ENCODE measurements at regions not wholly inside any gene's neighbourhood (a gene's known extent, or its start where the extent isn't known, plus 50 kb on each side); places are given as distances from the start of the nearest gene placed in this dataset.

DNA sequence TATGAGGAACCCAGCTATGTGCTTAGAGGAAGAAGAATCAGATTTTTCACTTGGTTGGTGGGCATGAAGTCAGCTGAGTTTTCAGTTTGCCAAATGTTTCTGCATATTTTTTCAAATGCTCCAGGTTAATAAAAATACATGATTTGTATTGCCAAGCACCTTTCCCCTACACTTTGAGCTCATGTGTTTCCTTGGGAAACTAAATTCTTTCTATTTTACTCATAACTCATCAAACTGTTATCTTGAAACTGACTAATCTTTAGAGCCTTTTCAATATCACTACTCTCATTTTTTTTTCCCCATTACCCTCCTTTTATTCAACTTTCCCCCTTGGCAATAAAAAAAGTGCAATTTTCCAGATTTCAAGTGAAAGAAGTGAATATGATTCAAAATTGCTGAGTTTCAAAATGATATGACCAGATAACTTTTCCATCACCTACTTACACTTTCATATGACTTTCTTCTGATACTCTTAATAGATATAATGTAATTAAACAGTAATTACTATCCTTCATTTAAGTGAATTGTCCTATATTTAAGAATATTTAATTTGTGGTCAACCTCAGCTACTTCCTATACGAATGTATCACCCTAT is 91.9 kb upstream of the SOX6 start:
- 88 to 95% (median 94%) methylated on average over 1 of the region's 1 CpG for WGBS, 3 donors
- Histone ChIP-seq H3K4me1 (peaks cover 22% of the 10 kb centered on the region), H3K9me3 (no peaks in the 10 kb centered on the region), H3K36me3 (ENCODE audit: insufficient read depth in 1 of 2, low read depth in 1 of 2) (no peaks in the 10 kb centered on the region), H3K27ac (no peak overlapping the region), H3K4me3 (no peak overlapping the region), H3K27me3 (ENCODE audit: insufficient read depth in 3 of 3, low read length in 2 of 3) (no peaks in the 10 kb centered on the region)
- ATAC-seq (no peak), DNase-seq (no peak)
- intact Hi-C loops (cut with DNase I), result no loop called here
- TF ChIP-seq, protein P1, sequence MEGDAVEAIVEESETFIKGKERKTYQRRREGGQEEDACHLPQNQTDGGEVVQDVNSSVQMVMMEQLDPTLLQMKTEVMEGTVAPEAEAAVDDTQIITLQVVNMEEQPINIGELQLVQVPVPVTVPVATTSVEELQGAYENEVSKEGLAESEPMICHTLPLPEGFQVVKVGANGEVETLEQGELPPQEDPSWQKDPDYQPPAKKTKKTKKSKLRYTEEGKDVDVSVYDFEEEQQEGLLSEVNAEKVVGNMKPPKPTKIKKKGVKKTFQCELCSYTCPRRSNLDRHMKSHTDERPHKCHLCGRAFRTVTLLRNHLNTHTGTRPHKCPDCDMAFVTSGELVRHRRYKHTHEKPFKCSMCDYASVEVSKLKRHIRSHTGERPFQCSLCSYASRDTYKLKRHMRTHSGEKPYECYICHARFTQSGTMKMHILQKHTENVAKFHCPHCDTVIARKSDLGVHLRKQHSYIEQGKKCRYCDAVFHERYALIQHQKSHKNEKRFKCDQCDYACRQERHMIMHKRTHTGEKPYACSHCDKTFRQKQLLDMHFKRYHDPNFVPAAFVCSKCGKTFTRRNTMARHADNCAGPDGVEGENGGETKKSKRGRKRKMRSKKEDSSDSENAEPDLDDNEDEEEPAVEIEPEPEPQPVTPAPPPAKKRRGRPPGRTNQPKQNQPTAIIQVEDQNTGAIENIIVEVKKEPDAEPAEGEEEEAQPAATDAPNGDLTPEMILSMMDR (IDR thresholded peaks at IDR 0.05), result no peak

DNA sequence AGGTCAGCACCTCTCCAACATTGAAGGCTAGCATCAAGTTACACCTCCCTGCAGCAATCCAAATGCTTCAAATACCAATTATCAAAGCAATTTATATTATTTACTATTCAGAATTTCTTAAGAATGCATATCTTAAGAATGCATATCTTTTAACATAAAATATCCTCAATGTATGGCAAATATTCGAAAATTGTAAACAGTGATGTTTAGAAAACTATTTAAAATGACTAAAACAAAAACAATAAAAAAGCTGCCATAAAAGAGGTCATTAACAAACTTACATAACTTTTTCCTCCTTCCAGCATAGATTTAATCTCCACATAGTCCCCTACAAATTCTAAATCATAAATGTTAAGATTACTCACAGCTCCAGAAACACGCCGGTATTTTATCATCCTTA is 85.1 kb upstream of the SOX6 start:
- no peaks in the 10 kb centered on the region for H3K9me3 ChIP-seq
- H3K27me3 ChIP-seq (ENCODE audit: insufficient read depth in 3 of 3, low read length in 2 of 3), result no peaks in the 10 kb centered on the region
- TF ChIP-seq, protein P1 (IDR thresholded peaks at IDR 0.05), result no peak
- intact Hi-C loops (cut with DNase I), result no loop called here
- no peak for ATAC-seq
- peaks cover 30% of the 10 kb centered on the region for H3K4me1 ChIP-seq
- H3K36me3 ChIP-seq (ENCODE audit: insufficient read depth in 1 of 2, low read depth in 1 of 2), result no peaks in the 10 kb centered on the region
- WGBS, 3 donors, result 84 to 92% (median 85%) methylated on average over 3 of the region's 3 CpGs
- H3K4me3 ChIP-seq, result no peak overlapping the region
- DNase-seq, result no peak
- no peak overlapping the region for H3K27ac ChIP-seq

DNA sequence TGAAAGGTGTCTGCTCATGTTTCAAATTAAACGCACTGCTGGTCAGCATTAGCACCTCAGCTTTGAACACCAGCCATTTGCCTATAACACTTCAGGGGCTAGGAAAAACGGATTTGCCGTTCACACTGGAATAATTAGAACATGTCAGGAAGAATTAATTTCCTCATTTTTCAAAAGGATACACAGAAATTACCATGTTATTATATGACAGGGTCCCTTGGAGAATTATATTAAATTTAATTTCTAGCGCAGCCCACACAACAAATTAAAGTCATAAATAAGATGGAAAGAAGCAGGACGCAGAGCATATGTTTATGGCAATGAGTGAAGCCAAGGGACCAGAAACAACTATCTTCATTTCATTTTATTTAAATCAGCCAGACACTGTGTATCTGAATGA is 83.8 kb upstream of the SOX6 start:
- Histone ChIP-seq H3K4me1 (peaks cover 20% of the 10 kb centered on the region), H3K9me3 (no peaks in the 10 kb centered on the region), H3K36me3 (ENCODE audit: insufficient read depth in 1 of 2, low read depth in 1 of 2) (no peaks in the 10 kb centered on the region), H3K27ac (no peak overlapping the region), H3K4me3 (no peak overlapping the region), H3K27me3 (ENCODE audit: insufficient read depth in 3 of 3, low read length in 2 of 3) (no peaks in the 10 kb centered on the region)
- TF ChIP-seq, protein P1 (IDR thresholded peaks at IDR 0.05), result no peak
- intact Hi-C loops (cut with DNase I), result no loop called here
- DNase-seq, result no peak
- WGBS, 3 donors, result 59 to 60% (median 59%) methylated on average over 5 of the region's 5 CpGs
- ATAC-seq, result no peak

DNA sequence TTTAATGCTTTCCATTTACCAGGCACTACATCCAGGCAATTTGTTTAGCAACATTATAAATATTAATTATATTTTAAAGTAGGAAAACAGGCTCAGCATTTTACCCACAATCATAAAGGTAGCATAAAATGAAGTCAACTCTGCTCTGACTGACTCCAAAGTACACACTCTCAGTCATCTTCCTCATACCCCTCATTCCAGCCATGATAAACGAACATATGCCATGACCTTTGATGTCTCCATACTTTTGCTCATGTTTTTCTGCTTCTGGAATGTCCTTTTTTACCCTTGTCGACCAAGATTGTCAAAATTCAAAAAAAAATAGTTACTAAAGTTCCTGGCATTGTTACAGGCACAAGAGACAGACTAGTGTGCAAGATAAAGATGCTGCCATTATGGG is 77.7 kb upstream of the SOX6 start:
- no peaks in the 10 kb centered on the region for H3K36me3 ChIP-seq (ENCODE audit: insufficient read depth in 1 of 2, low read depth in 1 of 2)
- intact Hi-C loops (cut with DNase I), result loop anchor here in 1 of 2 donors (10.0 kb wide), 1 partner anchor 59 kb away; no protein-coding TSS in a partner anchor
- H3K4me3 ChIP-seq, result no peak overlapping the region
- DNase-seq (no peak), ATAC-seq (no peak)
- H3K9me3 ChIP-seq, result peaks cover 20% of the 10 kb centered on the region
- TF ChIP-seq, protein P1 (IDR thresholded peaks at IDR 0.05), result no peak
- no peaks in the 10 kb centered on the region for H3K27me3 ChIP-seq (ENCODE audit: insufficient read depth in 3 of 3, low read length in 2 of 3)
- no peak overlapping the region for H3K27ac ChIP-seq
- no peaks in the 10 kb centered on the region for H3K4me1 ChIP-seq
- 45 to 53% (median 51%) methylated on average over 2 of the region's 2 CpGs for WGBS, 3 donors

DNA sequence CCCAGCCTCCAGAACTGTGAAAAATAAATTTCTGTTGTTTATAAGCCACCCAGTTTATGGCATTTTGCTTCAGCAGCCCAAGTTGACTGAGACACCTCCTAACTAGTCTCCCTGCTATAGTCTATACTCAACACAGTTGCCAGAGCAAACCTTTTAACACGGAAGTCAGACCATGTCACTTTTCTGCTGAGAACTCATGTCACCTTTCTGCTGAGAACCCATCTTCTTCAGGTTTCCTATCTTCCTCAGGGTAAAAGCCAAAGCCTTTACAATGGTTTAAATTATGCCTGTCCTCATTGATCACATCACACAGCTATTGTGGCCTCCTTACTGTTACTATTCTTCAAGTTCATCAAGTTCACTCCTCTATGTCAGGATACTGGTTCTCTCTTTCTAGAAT is 74.3 kb upstream of the SOX6 start:
- no peak overlapping the region for H3K4me3 ChIP-seq
- no peaks in the 10 kb centered on the region for H3K36me3 ChIP-seq (ENCODE audit: insufficient read depth in 1 of 2, low read depth in 1 of 2)
- no peak for ATAC-seq
- TF ChIP-seq, protein P1 (IDR thresholded peaks at IDR 0.05), result no peak
- H3K9me3 ChIP-seq, result peaks cover 21% of the 10 kb centered on the region
- H3K27ac ChIP-seq, result no peak overlapping the region
- no peak for DNase-seq
- WGBS, 3 donors, result 93 to 100% (median 96%) methylated on average over 1 of the region's 1 CpG
- intact Hi-C loops (cut with DNase I), result loop anchor here in 1 of 2 donors (10.0 kb wide), 1 partner anchor 56 kb away; no protein-coding TSS in a partner anchor
- H3K4me1 ChIP-seq, result no peaks in the 10 kb centered on the region
- H3K27me3 ChIP-seq (ENCODE audit: insufficient read depth in 3 of 3, low read length in 2 of 3), result no peaks in the 10 kb centered on the region
